NCI-H82 (cell line): ENCODE measurements at regions not wholly inside any gene's neighbourhood (a gene's known extent, or its start where the extent isn't known, plus 50 kb on each side); places are given as distances from the start of the nearest gene placed in this dataset.

Experiments used
- DNase-seq: peaks from one replicate; lab custom pipeline; 2025; lab: John Stamatoyannopoulos, UW

DNA sequence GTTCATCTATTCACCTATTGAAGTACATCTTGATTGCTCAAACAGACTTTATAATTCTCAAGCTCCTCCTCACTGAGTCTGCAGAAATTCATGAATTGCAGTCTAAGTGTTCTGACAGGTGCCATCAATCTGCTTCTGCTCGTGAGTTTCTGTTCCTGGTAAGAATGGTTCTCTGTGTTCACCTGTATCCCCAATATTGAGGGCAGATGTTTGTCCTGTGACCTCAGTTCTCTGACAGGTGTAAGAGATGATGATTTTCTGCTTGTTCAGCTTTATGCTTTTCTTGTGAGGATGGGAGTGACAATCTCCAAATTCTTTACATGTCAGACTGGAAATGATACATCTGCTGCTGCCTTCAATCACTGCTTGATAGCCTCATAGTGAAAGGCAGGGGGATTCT lies 736.9 kb upstream of the COBL start:
- no peak for DNase-seq

DNA sequence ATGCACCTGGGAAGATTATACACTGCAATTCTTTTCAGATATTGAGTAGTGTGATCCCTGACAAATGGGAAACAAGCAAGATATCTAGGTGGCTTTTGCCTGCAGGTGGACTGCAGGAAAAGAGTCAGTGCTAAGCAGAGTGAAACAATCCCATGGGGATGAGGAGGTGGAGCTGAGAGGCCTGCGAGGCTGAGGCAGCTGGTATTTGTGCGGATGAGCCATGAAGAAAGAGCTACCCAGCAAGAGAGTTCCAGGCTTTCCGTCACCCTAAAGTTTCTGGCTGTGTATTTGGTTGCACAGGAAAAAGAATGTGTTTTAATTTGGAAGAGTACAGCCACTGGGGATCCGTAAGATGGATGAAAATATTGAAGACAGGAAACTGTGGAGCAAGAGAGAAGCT lies 714.1 kb upstream of the COBL start:
- peak; percentile 45 for DNase-seq

DNA sequence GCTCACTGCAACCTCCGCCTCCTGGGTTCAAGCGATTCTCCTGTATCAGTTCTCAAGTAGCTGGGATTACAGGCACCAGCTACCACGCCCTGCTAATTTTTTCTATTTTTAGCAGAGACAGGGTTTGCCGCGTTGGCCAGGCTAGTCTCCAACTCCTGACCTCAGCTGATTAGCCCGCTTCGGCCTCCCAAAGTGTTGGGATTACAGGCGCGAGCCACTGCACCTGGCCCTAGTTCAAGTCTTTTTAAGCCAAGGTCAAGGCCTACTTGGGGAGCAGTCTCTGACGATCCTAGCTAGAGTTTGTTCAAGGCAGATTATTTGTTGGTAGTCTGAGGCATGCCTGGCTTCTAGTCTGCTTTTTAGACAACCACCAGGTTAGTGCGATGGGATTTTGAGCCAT lies 709.5 kb upstream of the COBL start:
- no peak for DNase-seq

DNA sequence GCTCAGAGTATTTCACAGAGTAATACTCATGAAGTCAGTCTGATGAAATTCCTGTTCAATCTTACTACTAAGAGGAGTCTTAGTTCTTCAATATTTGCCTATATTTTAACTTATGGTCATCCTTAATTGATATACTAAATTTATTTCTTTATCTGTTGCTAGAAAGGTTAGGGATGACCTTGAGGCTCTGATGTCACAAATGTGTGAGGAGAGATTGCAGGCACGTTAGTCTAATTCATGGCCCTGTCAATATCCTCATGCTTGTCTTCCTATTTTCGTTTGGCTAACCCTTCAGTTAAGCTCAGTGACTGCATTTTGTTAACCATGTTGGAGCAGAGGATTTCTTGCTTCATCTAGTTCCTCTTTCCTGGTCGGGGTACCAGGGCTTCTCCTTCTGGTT lies 704.7 kb upstream of the COBL start:
- DNase-seq, result no peak

DNA sequence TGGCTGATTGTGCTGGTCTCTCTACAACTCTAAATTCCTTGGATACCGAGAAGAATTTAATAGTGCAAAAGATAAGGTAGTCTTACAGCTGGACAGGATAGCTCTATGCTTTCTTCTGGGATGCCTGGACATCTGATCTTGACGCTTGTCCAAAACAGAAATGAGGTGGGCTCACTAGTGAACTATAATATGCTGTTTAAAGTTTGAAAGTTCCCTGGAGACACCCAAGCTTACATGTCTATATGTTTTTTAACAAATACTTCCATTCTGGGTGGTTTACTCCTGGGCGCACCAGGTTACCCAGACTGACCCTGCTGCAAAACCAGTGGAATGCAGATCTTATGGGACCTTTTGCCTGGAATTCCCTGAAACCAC lies 702.1 kb upstream of the COBL start:
- no peak for DNase-seq

DNA sequence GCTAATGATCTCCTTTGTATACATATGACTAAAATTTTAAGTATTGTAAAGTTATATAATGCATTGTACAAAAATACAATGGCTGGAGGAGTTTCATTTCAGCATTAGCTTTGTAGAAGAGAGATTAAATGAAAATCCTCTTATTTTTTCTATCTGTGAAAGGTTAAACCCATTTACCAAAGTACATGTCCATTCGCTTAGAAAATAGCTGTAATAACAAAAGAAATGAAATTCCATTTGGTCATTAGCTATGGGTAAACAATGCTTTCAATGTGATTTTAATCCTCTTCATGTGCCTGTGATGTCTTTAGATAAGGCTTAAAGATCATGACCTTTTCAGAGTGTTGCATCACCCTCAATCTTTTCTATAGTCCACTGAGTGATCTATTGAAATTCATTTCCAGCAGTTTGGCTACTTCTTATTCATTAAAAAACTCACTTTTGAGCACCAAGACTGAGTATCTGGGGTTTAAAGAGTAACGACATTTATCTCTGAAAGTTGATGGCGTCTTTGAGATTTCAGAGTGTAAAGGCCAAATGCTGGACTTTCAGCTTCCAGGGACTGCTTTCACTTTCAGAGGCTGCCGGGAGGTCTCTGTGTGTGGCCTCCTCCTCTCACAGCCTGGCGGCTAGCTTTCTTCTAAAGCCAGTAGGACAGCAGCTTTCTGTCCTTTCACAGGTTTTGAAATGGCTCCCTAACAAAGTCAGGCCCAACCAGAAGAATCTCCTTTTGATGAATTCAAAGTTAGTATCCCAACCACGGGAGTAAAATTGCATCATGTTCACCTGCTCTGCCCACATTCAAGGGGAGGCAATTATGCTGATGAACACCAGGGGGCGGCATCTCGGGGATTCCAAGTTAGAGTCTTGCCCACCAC lies 701.4 kb upstream of the COBL start:
- DNase-seq, result peak; percentile 51

DNA sequence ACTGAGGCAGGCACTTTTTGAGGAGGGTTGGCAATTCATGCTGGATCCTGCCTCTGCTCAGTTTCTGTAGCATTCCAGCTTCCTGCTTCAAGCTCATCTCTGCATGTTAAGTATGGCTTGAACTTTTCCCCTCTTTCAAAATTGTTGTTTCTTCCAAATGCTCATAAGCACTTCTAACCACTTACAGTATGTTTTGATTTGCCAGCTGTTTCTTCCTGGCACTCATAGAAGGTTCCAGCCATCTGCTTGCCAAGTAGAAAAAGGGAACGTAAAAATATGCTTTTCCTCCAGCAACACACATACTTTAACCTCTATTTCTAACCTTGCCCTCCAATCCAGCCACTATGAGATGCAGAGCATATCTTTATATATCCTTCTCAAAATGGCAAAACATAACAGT lies 692.6 kb upstream of the COBL start:
- no peak for DNase-seq

DNA sequence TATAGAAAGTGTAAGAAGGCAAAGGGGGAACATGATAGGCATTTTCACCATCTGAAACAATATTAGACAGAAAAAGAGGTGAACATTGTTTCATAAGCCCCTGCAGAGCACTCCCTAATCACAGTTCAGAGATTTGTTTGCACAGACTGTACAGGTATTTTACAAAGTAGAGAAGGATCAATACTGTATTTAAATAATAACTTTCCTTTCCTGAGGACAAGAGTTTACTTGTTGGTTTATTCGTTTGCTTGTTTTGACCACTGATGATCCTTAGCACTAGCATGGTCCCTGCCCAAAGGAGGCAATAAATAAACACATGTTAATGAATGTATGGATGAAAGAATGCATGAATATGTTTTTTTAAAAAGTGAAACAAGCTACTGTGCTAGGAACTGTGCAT lies 690.1 kb upstream of the COBL start:
- no peak for DNase-seq

DNA sequence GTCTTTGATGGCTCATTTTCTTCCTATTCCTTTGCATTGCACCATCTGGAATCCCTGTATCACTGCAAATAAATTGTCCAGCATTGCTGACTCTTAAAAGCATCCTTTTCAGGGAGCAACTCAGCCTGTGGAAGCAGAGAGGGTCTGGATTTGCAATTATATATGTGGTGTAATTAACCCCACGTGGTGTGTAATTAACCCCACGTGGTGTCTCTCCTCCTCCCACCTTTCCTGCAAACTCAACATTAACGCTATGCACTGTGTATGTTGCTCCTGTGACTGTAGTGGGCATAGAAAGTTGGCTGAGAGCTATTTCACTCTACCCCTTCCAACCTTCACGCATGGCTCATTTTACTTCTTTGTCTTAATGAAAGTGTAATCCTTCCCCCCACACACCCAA lies 689.0 kb upstream of the COBL start:
- no peak for DNase-seq

DNA sequence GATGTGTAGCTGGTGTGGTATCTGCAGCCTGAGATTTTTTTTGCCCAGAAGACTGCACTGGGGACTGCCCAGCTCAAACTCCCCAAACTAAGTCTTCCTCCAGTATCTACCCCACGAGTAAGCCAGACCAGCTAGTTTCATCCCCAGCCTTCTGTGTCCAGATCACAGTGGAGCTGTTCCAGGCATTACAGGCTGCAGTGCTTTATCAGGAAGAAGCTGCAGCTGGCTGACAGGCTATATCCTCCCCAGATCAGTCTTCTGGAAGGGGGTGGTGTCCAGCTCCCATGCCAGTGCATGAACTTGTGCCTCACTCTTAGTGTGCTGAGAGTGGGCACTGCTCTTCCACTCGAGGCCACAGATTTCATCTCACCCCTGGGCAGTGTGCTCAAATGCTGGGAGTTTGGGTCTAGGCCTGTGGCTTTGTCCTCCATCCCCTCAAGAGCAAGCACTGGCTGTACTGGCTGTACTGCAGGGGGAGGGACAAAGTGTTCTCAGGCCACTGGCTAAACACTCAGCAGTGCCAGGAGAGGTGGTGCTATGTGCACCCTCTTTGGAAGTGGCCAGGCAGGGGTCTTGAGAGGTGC lies 679.1 kb upstream of the COBL start:
- no peak for DNase-seq

DNA sequence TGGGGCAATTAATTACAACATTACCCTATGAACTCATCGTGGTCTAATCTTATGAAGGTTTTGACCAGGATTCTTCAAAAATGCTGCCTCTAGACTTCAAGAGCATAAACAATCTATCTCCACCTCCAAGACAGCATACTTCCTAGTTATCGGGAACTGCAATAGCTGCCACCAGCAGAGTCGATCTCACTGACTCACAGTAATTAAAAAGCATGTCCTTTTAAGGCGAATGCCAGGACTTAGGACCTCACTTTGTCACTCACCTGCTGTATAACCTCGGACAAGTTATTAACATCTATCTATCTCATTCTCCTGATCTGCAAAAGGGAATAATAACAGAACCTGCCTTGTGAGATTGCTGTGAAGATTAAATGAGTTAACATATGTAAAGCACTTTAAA lies 666.0 kb upstream of the COBL start:
- peak; percentile 6 for DNase-seq

DNA sequence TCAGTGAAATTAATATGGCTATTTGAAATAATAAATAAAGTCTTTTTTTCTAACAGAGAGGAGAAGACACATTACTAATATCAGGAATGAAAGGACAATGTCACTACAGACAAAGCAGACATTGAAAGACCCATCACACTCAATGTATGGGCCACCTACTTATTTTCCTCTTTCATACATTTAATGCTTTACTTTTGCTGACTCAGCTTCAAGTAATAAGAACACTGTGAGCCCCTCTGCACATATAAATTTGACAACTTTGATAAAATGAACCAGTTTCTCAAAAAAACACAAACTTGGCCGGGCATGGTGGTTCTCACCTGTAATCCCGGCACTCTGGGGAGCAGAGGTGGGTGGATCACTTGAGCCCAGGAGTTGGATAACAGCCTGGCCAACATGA lies 664.2 kb upstream of the COBL start:
- DNase-seq, result no peak

DNA sequence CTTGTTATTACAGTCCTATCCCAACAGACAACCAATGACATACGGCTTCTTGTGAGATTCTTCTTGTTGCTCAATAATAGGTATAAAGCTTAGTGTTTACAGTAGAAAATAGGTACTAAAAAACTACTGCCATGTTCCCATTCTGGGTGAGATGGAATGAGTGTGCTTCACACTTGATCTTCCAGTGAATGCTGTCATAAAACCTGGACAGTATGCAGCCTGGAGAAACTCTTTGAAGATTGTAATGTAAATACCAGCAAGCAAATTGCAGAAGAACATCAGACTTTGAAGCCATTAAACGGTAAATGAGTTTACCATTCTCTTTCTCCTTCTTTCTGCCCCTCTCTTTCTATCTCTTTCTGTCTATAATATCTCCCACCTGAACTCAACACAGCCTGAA lies 663.7 kb upstream of the COBL start:
- no peak for DNase-seq

DNA sequence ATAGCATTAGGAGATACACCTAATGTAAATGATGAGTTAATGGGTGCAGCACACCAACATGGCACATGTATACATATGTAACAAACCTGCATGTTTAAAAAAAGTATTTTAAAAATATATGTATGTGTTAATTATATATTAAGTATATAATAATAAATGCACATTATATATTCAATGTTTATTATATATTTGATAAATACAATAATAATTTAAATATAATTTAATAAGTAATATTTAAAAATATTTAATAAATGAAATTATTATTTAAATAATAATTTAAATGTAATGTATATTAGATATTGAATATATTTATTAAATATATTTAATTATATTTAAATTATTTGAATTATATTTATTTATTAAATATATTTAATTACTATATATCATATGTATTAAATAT lies 661.3 kb upstream of the COBL start:
- DNase-seq, result no peak

DNA sequence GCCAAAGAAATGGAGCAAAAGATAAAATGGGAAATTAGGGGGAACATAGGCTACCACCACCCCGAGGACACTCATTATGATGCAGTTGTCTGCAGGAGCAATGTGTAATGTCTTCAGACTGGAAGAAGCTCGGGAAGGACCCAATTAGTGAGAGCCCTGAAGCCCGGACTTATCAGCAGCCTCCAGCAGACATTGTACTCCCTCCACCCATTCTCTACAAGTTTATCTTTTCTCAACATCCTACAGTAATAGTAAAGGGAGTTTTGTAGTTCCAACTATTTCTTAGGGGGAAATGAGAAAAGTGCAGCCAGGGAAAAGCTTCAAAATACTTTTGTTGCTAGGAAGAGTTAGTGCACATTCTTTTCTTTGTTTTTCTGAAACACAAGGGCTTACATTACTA lies 657.3 kb upstream of the COBL start:
- DNase-seq, result no peak

DNA sequence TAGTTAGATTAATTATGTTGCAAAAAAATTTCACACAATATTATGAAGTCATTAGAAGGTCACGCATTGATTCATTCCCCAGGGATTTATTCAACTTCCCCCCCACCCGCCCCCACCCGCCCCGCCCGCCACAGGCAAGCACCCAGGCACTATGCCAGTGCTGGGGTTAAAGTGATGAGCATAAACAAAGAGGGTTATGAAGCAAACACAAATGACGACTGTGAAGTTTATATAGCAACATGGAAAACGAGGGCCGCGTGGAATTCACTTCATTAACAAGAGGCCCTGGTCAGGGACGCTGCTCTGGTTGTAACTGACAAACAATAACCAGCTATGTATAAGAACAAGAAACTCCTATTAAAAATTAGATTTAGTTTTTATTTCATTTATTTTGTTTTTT lies 656.5 kb upstream of the COBL start:
- DNase-seq, result no peak

DNA sequence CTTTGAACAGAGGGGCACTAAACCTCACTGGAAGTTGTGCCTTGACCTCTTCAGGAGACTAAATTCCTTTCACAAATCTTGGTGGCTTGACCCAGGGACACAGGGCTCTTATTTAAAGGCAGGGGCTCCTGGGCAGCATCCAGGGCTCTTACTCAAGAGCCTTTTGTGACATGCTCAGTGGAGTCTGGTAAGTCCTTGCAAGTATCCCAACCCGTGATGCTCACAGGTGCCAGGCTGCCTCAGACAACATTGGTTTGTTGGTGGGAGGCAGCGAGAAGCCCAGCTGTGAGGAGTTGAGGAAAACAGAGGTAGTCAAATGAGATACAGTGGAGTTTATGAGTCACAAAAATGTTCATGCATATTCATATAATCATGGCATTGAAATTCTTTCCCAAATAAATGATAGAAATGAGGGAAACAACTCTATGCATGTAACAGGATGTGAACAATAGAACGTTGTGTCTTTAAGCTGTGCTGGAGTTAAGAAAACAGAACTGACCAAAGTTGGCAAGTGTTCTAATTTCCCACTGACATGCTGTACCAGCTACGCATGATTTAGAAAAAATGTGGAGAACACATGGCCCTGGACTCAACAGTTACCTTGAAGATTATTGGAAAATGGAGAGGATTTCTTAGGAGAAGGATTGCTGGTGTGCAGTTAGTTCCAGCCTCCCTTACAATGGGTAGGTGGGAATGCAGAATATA lies 654.5 kb upstream of the COBL start:
- no peak for DNase-seq

DNA sequence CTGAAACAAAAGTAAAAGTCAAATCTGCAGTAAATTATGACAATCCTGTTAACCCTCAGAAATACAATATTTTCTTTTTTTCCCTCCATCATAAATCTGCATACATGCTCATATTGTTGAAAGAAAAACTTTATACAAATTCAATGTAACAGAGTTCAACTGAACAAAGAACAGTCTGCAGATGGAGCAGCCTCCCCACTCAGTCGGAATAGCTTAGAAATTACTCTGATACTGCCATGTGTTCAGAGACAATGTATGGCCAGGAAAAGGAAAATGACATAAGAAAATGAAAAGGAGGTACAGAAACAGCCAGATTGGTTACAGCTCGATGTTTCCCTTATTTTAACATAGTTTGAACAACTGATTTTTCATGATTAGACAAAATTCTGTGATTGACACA lies 651.9 kb upstream of the COBL start:
- no peak for DNase-seq

DNA sequence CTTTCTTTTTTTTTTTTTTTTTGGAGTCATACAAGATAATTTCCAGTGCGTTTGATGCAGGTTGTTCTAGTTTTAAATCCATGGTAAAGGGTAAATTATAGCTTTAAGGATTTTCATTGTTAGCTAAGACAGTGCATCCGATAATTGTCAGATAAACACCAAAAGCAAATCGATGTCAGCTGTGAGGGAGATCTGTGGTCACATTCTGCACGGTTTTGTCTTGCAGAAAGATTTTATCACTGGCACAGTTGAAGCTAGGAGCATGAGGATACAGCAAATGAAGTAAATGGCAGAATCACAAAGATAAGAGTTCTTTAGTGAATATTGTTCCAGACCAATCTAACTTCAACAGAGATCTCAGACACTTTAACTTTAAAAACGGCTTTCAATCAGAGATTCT lies 648.8 kb upstream of the COBL start:
- DNase-seq, result no peak

DNA sequence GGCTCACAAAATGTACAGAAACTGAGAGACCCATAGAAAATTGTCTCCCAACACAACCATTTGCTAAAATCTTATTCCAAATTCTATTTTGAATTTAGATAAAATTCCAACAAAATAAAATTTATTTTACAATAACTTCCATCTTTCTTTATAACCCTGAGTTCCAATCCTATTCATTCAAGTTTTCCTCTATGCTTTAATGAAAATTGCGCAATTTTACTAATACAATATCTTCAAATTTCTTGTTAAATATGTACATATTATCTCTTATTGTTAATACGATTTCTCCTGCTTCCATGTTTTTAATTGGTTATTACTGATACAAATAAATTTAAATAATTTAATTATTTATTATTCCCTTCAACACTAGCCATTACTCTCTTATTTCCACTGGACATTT lies 645.2 kb upstream of the COBL start:
- no peak for DNase-seq

DNA sequence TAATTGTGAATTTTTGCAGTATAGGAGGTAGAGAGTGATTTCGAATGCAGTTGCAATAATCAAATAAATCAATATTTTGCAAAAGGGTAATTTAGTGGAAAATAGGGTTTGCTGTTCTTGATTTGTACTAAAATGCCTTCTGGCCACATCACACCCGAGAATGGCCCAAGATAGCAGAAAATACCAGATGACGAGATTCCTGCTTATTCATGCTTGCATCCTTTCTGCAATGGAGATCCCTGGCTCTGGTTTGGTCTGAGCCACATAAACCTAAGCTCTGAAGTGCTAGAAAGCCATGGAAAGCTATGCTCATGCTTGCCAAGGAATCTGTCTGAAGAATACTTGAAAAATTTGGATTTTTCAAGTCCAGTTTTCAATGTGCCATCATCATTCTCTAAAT lies 634.2 kb upstream of the COBL start:
- no peak for DNase-seq

DNA sequence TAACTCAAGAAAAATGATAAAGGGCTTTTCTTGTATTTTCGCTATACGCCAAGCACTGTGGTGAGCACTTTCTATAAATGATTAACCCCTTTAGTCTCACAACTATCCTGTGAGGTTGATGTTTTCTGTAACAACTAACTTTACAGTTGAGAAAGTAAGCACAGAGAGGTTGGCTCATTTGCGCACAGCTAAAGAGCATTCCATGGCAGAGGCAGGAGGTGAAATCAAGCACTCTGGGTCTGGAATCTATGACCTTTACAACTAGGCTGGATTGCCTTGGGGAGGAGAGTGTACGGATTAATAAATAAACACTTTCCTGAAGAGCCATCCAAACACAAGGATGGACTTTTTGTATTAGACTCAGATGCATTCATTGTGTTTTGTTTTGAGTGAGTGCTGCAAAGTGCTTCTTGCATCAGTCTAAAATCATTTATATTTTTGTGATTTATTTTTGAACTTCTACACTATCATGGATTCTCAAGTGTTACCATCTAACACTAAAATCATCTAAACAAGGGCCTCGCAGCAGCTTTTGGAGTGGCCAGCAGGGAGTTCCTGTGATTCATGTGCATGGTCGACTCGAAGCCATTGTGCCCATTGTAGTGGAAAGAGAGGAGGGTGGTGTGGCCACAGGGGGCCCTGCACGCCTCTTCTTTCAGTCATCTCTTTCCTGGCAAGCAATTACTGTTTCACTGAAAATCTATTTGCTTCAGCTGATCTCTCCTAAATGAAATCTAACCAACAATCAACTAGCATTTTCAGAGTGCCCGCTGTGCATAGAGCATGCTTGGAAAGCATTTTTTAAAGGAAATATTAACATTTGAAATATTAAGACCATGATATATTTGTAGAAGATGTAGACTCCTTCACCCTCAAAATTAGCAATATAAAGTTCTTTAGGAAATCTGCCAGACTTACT lies 633.4 kb upstream of the COBL start:
- no peak for DNase-seq
